GM12873 (cell line): ENCODE measurements at regions not wholly inside any gene's neighbourhood (a gene's known extent, or its start where the extent isn't known, plus 50 kb on each side); places are given as distances from the start of the nearest gene placed in this dataset.

Experiments
- TF ChIP-seq, protein P1 (sequence below): IDR thresholded peaks from 2 replicates; pipeline ENCODE4 v1.5.1; 2012; ENCODE audit warnings: low read depth, mild to moderate bottlenecking, moderate library complexity, low read length, control low read depth; ENCODE audit not compliant: insufficient read depth; ENCODE audit errors: missing control alignments

DNA sequence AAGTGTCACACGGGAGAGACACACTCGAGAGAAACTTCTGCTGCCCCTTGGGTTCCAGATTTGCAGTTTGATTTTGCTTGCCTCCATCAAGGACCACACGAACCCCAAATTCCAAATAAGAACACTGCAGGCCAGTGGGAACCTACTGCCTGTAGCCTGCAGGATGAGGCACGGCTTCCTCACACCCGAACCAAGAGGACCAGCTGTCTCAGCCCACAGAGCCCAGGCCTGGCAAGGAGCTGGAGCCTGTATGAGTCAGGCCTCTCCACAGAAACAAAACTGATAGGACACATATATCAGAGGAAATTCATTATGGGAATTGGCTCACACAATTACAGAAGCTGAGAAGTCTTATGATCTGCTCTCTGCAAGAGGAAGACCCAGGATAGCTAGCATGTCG is 188.1 kb upstream of the NSMCE3 start:
- TF ChIP-seq, protein P1, sequence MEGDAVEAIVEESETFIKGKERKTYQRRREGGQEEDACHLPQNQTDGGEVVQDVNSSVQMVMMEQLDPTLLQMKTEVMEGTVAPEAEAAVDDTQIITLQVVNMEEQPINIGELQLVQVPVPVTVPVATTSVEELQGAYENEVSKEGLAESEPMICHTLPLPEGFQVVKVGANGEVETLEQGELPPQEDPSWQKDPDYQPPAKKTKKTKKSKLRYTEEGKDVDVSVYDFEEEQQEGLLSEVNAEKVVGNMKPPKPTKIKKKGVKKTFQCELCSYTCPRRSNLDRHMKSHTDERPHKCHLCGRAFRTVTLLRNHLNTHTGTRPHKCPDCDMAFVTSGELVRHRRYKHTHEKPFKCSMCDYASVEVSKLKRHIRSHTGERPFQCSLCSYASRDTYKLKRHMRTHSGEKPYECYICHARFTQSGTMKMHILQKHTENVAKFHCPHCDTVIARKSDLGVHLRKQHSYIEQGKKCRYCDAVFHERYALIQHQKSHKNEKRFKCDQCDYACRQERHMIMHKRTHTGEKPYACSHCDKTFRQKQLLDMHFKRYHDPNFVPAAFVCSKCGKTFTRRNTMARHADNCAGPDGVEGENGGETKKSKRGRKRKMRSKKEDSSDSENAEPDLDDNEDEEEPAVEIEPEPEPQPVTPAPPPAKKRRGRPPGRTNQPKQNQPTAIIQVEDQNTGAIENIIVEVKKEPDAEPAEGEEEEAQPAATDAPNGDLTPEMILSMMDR: no peak

- TF ChIP-seq, protein P1: no peak
These were observed 187.3 kb upstream of the NSMCE3 start for GRCh38 chr15:29456964-29457363.

- TF ChIP-seq, protein P1: no peak
These were observed 186.6 kb upstream of the NSMCE3 start for GRCh38 chr15:29456255-29456654.

- TF ChIP-seq, protein P1: no peak
These were observed 185.9 kb upstream of the NSMCE3 start for GRCh38 chr15:29455530-29455929.

- TF ChIP-seq, protein P1: no peak
These were observed 185.4 kb upstream of the NSMCE3 start for GRCh38 chr15:29455055-29455454.

DNA sequence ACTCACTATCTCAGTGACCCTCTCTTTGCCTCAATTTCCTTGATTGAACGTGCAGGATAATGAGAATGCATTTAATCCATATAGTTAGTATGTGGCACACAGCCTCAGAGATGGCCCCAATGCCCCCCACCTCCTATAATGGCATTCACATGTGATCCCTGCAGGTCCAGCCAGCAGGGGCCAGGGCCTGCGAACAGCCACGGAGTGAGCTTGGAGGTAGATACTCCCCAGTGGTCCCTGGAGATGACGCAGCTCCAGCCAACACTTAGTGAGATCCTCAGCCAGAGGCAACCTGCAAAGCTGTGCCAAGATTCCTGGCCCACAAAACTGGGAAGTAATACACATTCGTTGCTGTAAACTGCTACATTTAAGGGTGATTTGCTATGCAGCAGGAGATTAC is 184.9 kb upstream of the NSMCE3 start:
- TF ChIP-seq, protein P1: no peak

DNA sequence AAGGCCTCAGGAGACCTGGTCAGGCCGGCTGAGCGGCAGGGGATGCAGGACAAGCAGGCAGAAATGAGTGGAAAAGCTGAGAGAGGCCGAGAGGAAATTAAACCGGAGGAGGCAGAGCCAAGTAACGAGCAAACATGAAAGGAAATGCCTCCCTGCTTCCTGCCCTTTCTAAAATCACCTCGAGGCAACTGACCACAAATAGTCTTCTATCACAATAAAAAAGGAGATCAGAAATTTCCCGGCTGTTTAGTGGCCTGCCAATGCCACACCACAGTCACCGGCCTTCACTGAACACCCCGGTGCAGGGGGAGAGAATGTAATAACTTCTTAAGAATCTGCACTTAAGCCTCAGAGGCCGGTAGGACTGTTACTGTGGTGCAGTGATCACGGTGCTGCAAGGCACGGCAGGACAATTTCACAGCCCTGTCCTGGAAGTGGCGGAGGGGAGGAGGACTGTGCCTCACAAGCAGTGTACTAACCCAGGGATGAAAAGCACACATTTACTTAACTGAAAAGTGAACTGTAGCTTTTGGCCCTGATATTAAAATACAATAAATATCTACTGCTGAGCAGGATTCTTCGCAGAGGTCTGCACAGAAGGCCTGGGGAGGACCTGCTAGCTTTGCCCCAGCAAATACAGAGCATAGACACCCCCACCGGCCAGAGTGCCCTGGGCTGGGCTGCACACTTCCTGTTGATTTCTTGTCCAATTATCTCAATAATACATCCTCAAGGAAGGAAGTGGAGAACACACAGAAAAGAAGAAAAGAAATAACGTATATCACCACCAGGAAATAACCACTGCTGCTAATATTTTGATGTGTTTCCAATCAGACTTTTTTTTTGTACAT is 183.5 kb upstream of the NSMCE3 start:
- TF ChIP-seq, protein P1: no peak
